ENCODE measurements at regions not wholly inside any gene's neighbourhood (a gene's known extent, or its start where the extent isn't known, plus 50 kb on each side); places are given as distances from the start of the nearest gene placed in this dataset.
"Not testable (repeated sequence)": the region's sequence is repeated elsewhere in the genome, so short reads cannot be mapped to it uniquely, and the experiment has no call there.

DNA sequence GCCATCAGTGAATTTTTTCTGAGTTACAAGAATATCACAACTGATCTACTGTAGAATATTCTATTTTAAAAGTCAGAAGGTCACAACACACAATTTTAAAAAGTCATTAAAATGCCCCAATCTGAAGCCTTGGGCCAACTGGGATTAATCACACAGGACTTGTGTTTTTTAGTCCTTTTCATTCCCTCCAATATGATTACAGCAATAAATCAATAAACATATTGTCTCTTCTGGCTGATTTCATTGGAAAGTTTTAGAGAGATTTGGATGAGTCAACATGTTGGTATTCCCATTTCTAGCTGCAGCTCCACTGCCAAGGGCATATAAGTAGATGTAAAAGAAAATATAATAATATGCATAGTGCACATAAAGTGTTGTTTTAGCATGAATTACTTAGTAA is 85.8 kb downstream of the NIBAN1 start:
- DNase-seq (ENCODE audit: low spot score) = no peak

DNA sequence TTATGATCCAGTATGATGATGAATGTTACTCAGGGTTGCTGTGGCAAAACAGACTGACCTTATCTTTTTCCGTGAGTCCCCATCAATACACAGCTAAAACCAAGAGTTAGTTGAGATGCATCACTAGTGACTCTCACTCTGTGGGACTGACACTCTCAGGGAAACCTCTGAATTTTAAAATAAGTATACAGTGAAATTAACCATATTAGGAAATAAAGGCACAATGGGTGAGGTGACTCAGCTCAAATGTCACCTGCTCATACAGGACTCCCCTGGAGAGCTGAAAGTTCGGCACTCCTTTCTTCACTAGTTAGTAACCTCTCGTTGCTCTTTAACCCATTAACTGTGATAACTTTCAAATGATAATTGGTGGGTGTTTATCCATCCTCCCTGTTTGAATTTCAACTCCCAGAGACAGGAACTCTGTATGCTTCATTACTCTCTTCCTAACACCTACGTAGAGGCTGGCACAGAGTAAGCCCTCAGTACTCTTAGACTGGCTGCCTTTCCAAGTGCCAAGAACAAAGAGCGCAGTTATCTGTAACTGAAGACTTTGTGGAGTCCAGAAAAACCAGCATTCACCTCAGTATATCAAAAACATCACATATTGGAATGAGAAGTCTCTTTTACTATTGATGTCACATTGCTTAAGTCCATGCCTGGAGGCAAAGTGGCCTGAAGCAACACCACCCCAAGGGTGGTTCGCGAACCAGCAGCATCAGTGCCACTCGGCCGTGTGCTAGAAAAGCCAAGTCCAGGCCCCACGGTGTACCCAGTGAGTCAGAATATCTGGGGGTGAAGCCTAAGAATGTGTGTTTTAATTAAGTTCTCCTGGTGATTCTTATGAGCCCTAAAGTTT is 91.1 kb downstream of the NIBAN1 start:
- no peak for DNase-seq (ENCODE audit: low spot score)

- DNase-seq (ENCODE audit: low spot score) = no peak
These were observed 92.1 kb downstream of the NIBAN1 start for GRCh38 chr1:184881941-184882913.

DNA sequence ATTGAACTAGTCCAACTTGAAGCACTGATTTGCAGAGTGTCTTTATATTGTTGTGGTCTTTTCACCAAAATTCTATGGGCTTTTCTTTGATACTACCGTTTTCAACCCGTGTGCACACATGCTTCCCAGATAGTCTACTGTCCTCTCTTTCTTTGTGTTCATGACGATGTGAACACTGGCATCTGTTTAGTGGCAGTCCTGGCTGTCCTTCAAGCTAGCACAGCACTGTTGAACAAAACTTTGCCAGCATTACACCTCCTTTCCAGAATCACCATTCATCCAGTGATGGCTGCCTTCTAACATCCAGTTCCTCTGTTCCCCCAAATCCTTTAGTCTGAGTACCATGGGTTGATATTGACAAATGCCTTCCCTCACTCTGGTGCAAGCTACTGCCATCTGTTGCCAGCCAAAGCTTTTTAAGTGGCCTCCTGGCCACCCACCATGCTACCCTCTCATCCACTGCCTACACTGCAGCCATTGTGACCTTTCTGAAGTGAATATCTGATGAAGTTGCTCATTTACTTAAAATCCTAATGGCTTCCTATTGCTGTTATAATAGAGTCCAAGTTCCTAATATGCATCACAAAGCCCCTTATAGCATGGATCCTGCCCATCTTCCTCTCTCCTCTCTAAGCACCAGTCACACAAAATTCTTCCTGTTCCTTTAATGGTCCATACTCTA is 94.3 kb downstream of the NIBAN1 start:
- DNase-seq (ENCODE audit: low spot score) = no peak

- DNase-seq (ENCODE audit: low spot score) = no peak
These were observed 95.7 kb downstream of the NIBAN1 start for GRCh38 chr1:184878602-184879001.

- DNase-seq (ENCODE audit: low spot score) = no peak
These were observed 96.3 kb downstream of the NIBAN1 start for GRCh38 chr1:184878002-184878401.

GRCh38 chr1:184876015-184876414 is 98.3 kb downstream of the NIBAN1 start:
- DNase-seq (ENCODE audit: low spot score) = not testable (repeated sequence)

DNA sequence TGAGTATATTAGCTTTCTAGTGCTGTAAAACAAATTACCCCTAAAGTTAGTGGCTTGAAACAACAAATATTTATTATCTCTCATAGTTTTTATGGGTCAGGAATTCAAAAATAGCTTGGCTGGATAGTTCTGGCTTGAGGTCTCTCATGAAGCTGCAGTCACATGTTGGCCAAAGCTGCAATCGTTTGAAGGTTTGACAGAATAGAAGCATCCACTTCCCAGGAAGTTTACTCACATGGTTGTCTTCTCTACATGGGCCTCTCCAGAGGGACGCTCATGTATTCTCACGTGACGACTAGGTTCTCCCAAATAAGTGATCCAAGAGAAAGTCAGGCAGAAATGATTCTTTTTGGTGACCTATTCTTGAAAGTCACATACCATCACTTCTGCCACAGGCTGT is 99.1 kb downstream of the NIBAN1 start:
- DNase-seq (ENCODE audit: low spot score) = no peak

GRCh38 chr1:184870319-184870718 is 104.0 kb downstream of the NIBAN1 start:
- no peak for DNase-seq (ENCODE audit: low spot score)

- no peak for DNase-seq (ENCODE audit: low spot score)
These were observed 106.2 kb downstream of the NIBAN1 start for GRCh38 chr1:184867866-184868689.

- DNase-seq (ENCODE audit: low spot score) = no peak
These were observed 107.1 kb downstream of the NIBAN1 start for GRCh38 chr1:184866991-184867788.

DNA sequence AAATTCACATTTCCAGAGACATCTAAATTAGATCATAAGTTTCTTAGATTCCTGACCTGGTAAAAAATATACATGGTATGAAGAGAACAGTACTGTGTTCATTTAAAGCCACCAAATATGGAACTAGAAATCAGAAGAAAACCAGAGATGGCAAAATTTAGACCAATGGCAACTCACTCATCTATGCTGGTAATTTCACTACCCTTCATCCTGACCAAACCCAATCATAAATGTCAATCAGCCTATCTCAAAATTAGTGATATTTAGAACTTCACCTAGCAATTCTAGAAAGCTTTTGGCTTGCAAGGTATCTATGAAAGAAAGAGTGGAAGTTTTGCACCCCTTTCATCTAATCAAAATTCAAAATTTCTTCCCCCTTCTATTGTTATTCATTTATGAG is 107.7 kb downstream of the NIBAN1 start:
- no peak for DNase-seq (ENCODE audit: low spot score)

DNA sequence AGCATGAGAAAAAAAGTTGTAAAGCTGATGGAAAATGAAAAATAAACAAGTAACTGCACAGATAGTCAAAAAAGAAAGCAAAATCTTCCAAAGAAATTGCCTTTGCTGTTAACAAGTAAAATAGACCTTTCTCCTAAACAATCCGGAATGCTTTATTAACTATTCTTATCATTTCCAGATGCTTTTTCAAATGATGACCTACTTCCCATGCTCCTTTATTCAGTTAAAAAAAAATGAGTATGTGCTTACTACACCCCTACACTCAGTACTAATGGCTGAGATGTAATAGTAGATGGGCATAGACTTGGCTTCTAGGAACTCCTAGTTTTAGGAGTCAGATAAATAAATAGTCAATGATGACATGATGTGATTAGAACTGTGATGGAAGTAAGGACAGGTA is 108.5 kb downstream of the NIBAN1 start:
- no peak for DNase-seq (ENCODE audit: low spot score)

DNA sequence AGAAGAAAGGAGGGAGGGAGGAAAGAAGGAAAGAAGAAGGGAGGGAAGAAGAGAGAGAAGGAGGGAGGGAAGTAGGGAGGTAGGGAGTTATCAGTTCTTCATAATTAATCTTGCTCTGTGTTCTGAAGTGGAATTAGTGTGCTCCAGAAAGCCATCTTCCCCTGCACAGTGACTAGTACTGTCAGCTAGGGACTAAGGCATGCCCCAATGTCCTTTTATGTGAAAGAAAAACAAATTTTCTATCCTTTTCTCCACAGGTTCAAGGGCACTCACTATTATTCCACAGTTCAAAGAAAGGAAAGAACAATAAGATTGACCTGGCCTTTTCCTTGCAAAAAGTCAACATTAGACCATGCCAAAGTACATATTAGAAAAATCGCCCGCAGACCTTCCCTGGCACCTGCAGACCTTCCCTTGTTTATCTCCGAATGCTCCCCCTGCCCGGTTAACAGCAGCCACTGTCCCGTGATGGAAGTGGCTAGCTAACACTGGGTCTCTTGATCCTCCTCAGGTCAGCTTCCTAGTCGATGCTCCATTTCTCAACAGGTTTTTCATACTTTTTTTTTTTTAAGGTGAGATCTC is 107.2 kb upstream of the EDEM3 start:
- DNase-seq (ENCODE audit: low spot score) = no peak

GRCh38 chr1:184860985-184861754 is 106.5 kb upstream of the EDEM3 start:
- DNase-seq (ENCODE audit: low spot score) = no peak

GRCh38 chr1:184860535-184860934 is 105.9 kb upstream of the EDEM3 start:
- no peak for DNase-seq (ENCODE audit: low spot score)

DNA sequence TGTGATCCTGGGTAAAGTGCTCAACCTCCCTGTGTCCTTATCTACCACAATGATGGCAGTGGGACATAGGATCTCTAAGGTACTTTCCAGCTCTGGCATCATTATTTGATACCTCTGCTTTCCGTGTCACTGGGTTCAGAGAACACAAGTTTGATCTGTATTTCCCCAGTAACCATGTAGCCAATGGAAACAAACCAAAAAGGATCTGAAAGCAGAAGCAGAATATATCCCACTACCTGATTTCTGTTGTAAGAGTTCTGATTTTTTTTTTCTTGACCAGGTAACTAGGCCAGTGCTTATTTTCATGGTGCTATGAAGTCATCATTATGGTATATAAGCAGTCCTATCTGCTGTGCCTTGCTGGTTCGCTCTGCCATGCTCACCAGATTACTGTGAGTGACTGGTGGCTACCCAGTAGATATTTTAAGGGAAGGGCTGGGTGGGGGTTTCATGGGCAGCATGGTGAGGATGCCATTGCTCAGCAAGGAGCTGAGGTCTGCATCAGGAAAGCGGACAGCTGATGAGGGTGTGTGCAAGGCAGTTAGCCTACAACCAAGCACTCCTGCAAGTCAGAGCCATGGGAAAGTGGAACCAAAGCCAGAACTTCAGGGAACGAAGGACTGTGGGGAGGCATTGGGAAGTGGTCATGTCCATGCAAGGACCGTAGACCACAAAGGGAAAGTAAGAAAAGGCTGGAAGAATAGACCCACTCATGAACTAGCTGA is 104.9 kb upstream of the EDEM3 start:
- DNase-seq (ENCODE audit: low spot score) = no peak

DNA sequence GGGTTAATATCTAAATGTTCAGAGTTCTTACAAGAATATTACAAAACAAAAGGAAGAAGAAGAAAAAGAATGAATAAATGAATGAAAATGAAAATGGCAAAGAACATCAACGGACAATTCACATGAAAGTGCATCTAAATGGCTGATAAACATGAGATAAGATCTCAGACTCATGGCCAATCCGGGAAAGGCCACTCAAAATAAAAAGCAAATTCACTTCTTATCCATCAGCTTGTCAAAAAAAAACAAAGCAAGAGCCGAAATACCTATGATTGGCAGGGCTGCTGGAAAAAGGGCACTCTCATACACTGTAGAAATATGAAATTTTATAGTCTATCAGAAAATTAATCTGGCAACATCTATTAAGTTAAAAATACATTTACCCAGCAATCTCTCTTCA is 103.6 kb upstream of the EDEM3 start:
- no peak for DNase-seq (ENCODE audit: low spot score)

Data from D341Med (cell line).